Neural cell (in vitro differentiated cells): ENCODE measurements at regions not wholly inside any gene's neighbourhood (a gene's known extent, or its start where the extent isn't known, plus 50 kb on each side); places are given as distances from the start of the nearest gene placed in this dataset.

Experiments
- H2AFZ ChIP-seq: fragments of 200-600, 300-800 bp; sonication (generic), shearing (Covaris generic); 2 replicates; pipeline ENCODE4 v1.6.0; 2014; ENCODE audit warnings: low read depth, mild to moderate bottlenecking, antibody characterized with exemption, low read length, moderate library complexity
- H3F3A ChIP-seq: fragments of 200-600 bp; shearing (Covaris generic); 2 replicates; pipeline ENCODE4 v1.6.1; 2016; ENCODE audit warnings: mild to moderate bottlenecking, moderate library complexity, mixed read lengths, antibody characterized with exemption, low read length; ENCODE audit not compliant: insufficient read depth, poor library complexity, severe bottlenecking
- H3K27ac ChIP-seq: fragments of 200-600, 300-800 bp; sonication (generic), shearing (Covaris generic); 2 replicates; pipeline ENCODE4 v1.5.1; 2014; ENCODE audit warnings: mild to moderate bottlenecking, low read length, moderate library complexity
- H3K27me3 ChIP-seq: fragments of 300-800, 200-600 bp; sonication (generic), shearing (Covaris generic); 2 replicates; pipeline ENCODE4 v1.6.0; 2014; ENCODE audit warnings: mild to moderate bottlenecking, low read depth, low read length, moderate library complexity; ENCODE audit not compliant: insufficient read depth
- H3K36me3 ChIP-seq: fragments of 300-800, 200-600 bp; sonication (generic), shearing (Covaris generic); 2 replicates; pipeline ENCODE4 v1.5.1; 2014; ENCODE audit warnings: mild to moderate bottlenecking, antibody characterized with exemption, low read length, moderate library complexity; ENCODE audit not compliant: insufficient read depth
- H3K4me2 ChIP-seq: fragments of 300-800, 200-600 bp; sonication (generic), shearing (Covaris generic); 2 replicates; pipeline ENCODE4 v1.6.0; 2014; ENCODE audit warnings: mild to moderate bottlenecking, low read length
- H3K4me3 ChIP-seq: fragments of 300-800, 200-600 bp; sonication (generic), shearing (Covaris generic); 2 replicates; pipeline ENCODE4 v1.5.1; 2014; ENCODE audit warnings: mild to moderate bottlenecking, low read length, moderate library complexity
- H3K79me2 ChIP-seq: fragments of 200-600 bp; shearing (Covaris generic); replicated peaks from 2 replicates; pipeline ENCODE4 v1.6.0; 2014; ENCODE audit warnings: mild to moderate bottlenecking, low read length, moderate library complexity; ENCODE audit not compliant: insufficient read depth
- H3K9ac ChIP-seq: fragments of 300-800, 200-600 bp; sonication (generic), shearing (Covaris generic); 2 replicates; pipeline ENCODE4 v1.6.1; 2016; ENCODE audit warnings: mild to moderate bottlenecking, low read length, mixed read lengths
- H3K9me2 ChIP-seq: fragments of 200-600 bp; shearing (Covaris generic); 2 replicates; pipeline ENCODE4 v1.6.1; 2016; ENCODE audit warnings: mild to moderate bottlenecking, low read length, mixed read lengths; ENCODE audit not compliant: insufficient read depth
- H3K9me3 ChIP-seq: fragments of 200-600, 300-800 bp; sonication (generic), shearing (Covaris generic); 2 replicates; pipeline ENCODE4 v1.6.1; 2016; ENCODE audit warnings: mild to moderate bottlenecking, mixed run types, low read length, moderate library complexity, mixed read lengths
- H4K20me1 ChIP-seq: fragments of 200-600 bp; shearing (Covaris generic); 2 replicates; pipeline ENCODE4 v1.6.1; 2016; ENCODE audit warnings: mild to moderate bottlenecking, mixed run types; ENCODE audit not compliant: insufficient read depth
- EP300 ChIP-seq: fragments of 450-650 bp; conservative IDR thresholded peaks from 2 replicates; pipeline ENCODE4 v1.6.1; 2014; ENCODE audit warnings: antibody characterized with exemption, mild to moderate bottlenecking, moderate library complexity; ENCODE audit not compliant: poor library complexity, severe bottlenecking
- EZH2 ChIP-seq: fragments of 200-600, 300-800 bp; shearing (Covaris generic), sonication (generic); IDR thresholded peaks from 2 replicates; pipeline ENCODE4 v1.6.1; 2014; ENCODE audit warnings: antibody characterized with exemption, low read length, borderline replicate concordance, mild to moderate bottlenecking; ENCODE audit not compliant: insufficient read depth, poor library complexity, severe bottlenecking
- MXI1 ChIP-seq: fragments of 450-650 bp; conservative IDR thresholded peaks from 2 replicates; pipeline ENCODE4 v1.6.1; 2014; ENCODE audit warnings: antibody characterized with exemption, mild to moderate bottlenecking; ENCODE audit not compliant: poor library complexity, severe bottlenecking
- POLR2AphosphoS5 ChIP-seq: IDR thresholded peaks from 2 replicates; pipeline ENCODE4 v1.6.1; 2012
- RAD21 ChIP-seq: fragments of 450-650 bp; conservative IDR thresholded peaks from 2 replicates; pipeline ENCODE4 v1.6.1; 2014; ENCODE audit warnings: antibody characterized with exemption, mild to moderate bottlenecking, moderate library complexity
- SMC3 ChIP-seq: fragments of 450-650 bp; conservative IDR thresholded peaks from 2 replicates; pipeline ENCODE4 v1.6.1; 2014; ENCODE audit warnings: antibody characterized with exemption, mild to moderate bottlenecking, moderate library complexity; ENCODE audit not compliant: poor library complexity
- TAF1 ChIP-seq: IDR thresholded peaks from 2 replicates; pipeline ENCODE4 v1.6.1; 2012; ENCODE audit warnings: low read depth
- TF ChIP-seq, protein P1 (sequence below): IDR thresholded peaks from 2 replicates; pipeline ENCODE4 v1.6.1; 2012; ENCODE audit warnings: borderline replicate concordance
- TF ChIP-seq, protein P2 (sequence below): fragments of 450-650 bp; IDR thresholded peaks from 2 replicates; pipeline ENCODE4 v1.5.1; 2014; ENCODE audit warnings: antibody characterized with exemption, mild to moderate bottlenecking, moderate library complexity; ENCODE audit not compliant: poor library complexity, severe bottlenecking

DNA sequence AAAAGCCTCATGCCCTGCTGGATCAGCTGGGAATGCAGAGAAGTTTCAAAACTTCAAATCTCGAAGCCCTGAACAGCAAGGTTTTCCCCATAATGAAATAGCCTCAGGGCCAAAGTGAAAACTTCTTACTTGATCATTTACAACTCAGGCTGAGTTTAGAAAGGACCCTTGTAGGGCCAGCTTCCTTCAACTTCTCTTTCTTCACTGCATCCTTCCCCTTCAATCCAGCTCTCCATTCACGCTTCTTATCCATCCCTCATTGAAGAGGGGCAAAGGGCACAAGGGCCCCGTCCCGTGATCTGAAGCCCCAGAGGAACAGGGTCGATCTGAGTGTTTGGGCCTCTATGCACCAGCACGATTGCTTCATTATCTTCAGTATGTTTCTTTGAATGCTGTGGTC, 392.2 kb upstream of the CELF2 start:
- Histone ChIP-seq H3K9ac (no peak overlapping the region), H3K27ac (peak overlapping the region; percentile 71), H3K4me2 (no peak overlapping the region), H3K9me3 (no peaks in the 10 kb centered on the region), H2AFZ (no peak overlapping the region), H3K9me2 (no peaks in the 10 kb centered on the region), H3K79me2 (no peaks in the 10 kb centered on the region), H3K27me3 (no peaks in the 10 kb centered on the region), H3F3A (no peaks in the 10 kb centered on the region), H4K20me1 (no peaks in the 10 kb centered on the region), H3K4me3 (no peak overlapping the region), H3K36me3 (no peaks in the 10 kb centered on the region)
- TF ChIP-seq, protein P1, sequence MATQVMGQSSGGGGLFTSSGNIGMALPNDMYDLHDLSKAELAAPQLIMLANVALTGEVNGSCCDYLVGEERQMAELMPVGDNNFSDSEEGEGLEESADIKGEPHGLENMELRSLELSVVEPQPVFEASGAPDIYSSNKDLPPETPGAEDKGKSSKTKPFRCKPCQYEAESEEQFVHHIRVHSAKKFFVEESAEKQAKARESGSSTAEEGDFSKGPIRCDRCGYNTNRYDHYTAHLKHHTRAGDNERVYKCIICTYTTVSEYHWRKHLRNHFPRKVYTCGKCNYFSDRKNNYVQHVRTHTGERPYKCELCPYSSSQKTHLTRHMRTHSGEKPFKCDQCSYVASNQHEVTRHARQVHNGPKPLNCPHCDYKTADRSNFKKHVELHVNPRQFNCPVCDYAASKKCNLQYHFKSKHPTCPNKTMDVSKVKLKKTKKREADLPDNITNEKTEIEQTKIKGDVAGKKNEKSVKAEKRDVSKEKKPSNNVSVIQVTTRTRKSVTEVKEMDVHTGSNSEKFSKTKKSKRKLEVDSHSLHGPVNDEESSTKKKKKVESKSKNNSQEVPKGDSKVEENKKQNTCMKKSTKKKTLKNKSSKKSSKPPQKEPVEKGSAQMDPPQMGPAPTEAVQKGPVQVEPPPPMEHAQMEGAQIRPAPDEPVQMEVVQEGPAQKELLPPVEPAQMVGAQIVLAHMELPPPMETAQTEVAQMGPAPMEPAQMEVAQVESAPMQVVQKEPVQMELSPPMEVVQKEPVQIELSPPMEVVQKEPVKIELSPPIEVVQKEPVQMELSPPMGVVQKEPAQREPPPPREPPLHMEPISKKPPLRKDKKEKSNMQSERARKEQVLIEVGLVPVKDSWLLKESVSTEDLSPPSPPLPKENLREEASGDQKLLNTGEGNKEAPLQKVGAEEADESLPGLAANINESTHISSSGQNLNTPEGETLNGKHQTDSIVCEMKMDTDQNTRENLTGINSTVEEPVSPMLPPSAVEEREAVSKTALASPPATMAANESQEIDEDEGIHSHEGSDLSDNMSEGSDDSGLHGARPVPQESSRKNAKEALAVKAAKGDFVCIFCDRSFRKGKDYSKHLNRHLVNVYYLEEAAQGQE = no peak
- TF ChIP-seq RAD21 (no peak), MXI1 (no peak), EZH2 (no peak), SMC3 (no peak), EP300 (no peak), TAF1 (no peak), POLR2AphosphoS5 (no peak)
- TF ChIP-seq, protein P2, sequence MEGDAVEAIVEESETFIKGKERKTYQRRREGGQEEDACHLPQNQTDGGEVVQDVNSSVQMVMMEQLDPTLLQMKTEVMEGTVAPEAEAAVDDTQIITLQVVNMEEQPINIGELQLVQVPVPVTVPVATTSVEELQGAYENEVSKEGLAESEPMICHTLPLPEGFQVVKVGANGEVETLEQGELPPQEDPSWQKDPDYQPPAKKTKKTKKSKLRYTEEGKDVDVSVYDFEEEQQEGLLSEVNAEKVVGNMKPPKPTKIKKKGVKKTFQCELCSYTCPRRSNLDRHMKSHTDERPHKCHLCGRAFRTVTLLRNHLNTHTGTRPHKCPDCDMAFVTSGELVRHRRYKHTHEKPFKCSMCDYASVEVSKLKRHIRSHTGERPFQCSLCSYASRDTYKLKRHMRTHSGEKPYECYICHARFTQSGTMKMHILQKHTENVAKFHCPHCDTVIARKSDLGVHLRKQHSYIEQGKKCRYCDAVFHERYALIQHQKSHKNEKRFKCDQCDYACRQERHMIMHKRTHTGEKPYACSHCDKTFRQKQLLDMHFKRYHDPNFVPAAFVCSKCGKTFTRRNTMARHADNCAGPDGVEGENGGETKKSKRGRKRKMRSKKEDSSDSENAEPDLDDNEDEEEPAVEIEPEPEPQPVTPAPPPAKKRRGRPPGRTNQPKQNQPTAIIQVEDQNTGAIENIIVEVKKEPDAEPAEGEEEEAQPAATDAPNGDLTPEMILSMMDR = no peak

DNA sequence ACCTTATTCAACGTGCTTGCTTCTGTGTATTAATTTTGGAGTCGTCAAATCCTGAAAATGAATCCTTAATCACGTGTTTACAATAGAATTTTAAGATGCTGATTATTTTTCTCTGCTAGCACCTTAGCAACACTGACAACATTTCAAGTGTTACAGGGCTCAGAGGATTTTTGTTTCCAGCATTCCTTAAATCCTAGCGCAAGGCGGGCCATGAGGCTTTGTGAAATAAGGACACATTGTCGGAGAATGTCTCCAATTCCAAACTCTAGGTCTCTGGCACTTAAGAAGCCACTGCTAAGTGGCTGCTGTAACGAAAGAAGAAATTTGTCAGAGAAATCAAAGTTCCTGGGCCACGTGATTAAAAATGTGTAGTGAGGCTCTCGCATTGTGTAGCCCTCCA, 390.9 kb upstream of the CELF2 start:
- Histone ChIP-seq H3K4me3 (no peak overlapping the region), H3K4me2 (no peak overlapping the region), H4K20me1 (no peaks in the 10 kb centered on the region), H3K79me2 (no peaks in the 10 kb centered on the region), H3K27me3 (no peaks in the 10 kb centered on the region), H3K9ac (no peak overlapping the region), H3K36me3 (no peaks in the 10 kb centered on the region), H2AFZ (no peak overlapping the region), H3K9me2 (no peaks in the 10 kb centered on the region), H3F3A (peaks cover 4% of the 10 kb centered on the region), H3K9me3 (no peaks in the 10 kb centered on the region), H3K27ac (peak overlapping the region; percentile 2)
- no peak for TF ChIP-seq POLR2AphosphoS5
- TF ChIP-seq EZH2 = no peak
- no peak for TF ChIP-seq SMC3
- TF ChIP-seq, protein P2 = no peak
- no peak for TF ChIP-seq EP300
- TF ChIP-seq RAD21 = no peak
- TF ChIP-seq MXI1 = no peak
- TF ChIP-seq, protein P1 = no peak
- no peak for TF ChIP-seq TAF1
